A549 (cell line): ENCODE measurements at regions not wholly inside any gene's neighbourhood (a gene's known extent, or its start where the extent isn't known, plus 50 kb on each side); places are given as distances from the start of the nearest gene placed in this dataset.
"Not testable (repeated sequence)": the region's sequence is repeated elsewhere in the genome, so short reads cannot be mapped to it uniquely, and the experiment has no call there.

Experiments used
- ATAC-seq, 2 experiments: fragments of 200-7000 bp in 1 of 2; fragments of >200 bp in 1 of 2; cut with Nextera tagmentation in 1 of 2; cut with Tn5 transposase in 1 of 2; 3 replicates each; pipeline versions ENCODE4 v1.8.0 to v1.9.1; 2018 to 2020; ENCODE audit warnings: mild to moderate bottlenecking in 1 of 2, moderate library complexity in 1 of 2
- CTCF ChIA-PET: fragments of 300-600 bp; sonication (Branson Sonifier 250); formaldehyde crosslinking; extraction: SDS; loops from one replicate; lab custom pipeline; 2021; ENCODE audit warnings: antibody characterized with exemption, inconsistent platforms; lab: Yijun Ruan, JAX
- POLR2A ChIA-PET: fragments of 350-600 bp; formaldehyde crosslinking; extraction: SDS; loops from one replicate; lab custom pipeline; 2021; ENCODE audit warnings: antibody characterized with exemption, inconsistent platforms; lab: Yijun Ruan, JAX
- DNase-seq, 2 experiments: peaks; one replicate each; pipeline versions ENCODE4 v3.0.0 to v3.0.0-alpha.2; 2011 to 2016; ENCODE audit warnings: low read depth in 1 of 2, low spot score in 1 of 2
- FAIRE-seq: peaks from 2 replicates; lab custom pipeline; 2011; peaks lifted over from hg19 to GRCh38; lab: Jason Lieb, UNC
- H3K27ac ChIP-seq, 2 experiments: fragments of >200 bp; sonication (Bioruptor Twin); formaldehyde crosslinking; 3 replicates each; pipeline ENCODE4 v1.5.1; 2016 to 2017
- H3K4me1 ChIP-seq: fragments of >200 bp; sonication (Bioruptor Twin); formaldehyde crosslinking; 3 replicates; pipeline ENCODE4 v1.6.1; 2016
- H3K4me2 ChIP-seq: fragments of >200 bp; sonication (Bioruptor Twin); formaldehyde crosslinking; 3 replicates; pipeline ENCODE4 v1.6.1; 2016
- H3K4me3 ChIP-seq: fragments of >200 bp; sonication (Bioruptor Twin); formaldehyde crosslinking; 3 replicates; pipeline ENCODE4 v1.5.1; 2016
- H3K9me3 ChIP-seq: fragments of >200 bp; sonication (Bioruptor Twin); formaldehyde crosslinking; 3 replicates; pipeline ENCODE4 v1.6.1; 2016
- BCL3 ChIP-seq: fragments of >200 bp; sonication (Bioruptor Twin); formaldehyde crosslinking; IDR thresholded peaks from 3 replicates; pipeline ENCODE4 v1.6.1; 2016
- CBX2 ChIP-seq: fragments of 200-600 bp; sonication (generic); IDR thresholded peaks from 2 replicates; pipeline ENCODE4 v1.6.1; 2016; ENCODE audit warnings: low read depth, mild to moderate bottlenecking, borderline replicate concordance
- CBX8 ChIP-seq: fragments of 200-600 bp; sonication (generic); IDR thresholded peaks from 2 replicates; pipeline ENCODE4 v1.6.1; 2016
- EHMT2 ChIP-seq: fragments of 200-600 bp; sonication (generic); IDR thresholded peaks from 2 replicates; pipeline ENCODE4 v1.6.1; 2016; ENCODE audit warnings: antibody characterized with exemption, low read depth, mild to moderate bottlenecking, moderate library complexity
- ESRRA ChIP-seq: fragments of 150-350 bp; IDR thresholded peaks from 2 replicates; pipeline ENCODE4 v1.6.1; 2014; ENCODE audit warnings: mild to moderate bottlenecking, low read length, borderline replicate concordance
- FOSB ChIP-seq: fragments of 250-450 bp; sonication (Bioruptor Pico); IDR thresholded peaks from 2 replicates; pipeline ENCODE4 v1.5.0; 2020; ENCODE audit warnings: mild to moderate bottlenecking, moderate library complexity
- FOXS1 ChIP-seq: fragments of 250-450 bp; sonication (Bioruptor Pico); IDR thresholded peaks from 2 replicates; pipeline ENCODE4 v1.5.0; 2020; ENCODE audit warnings: mild to moderate bottlenecking, moderate library complexity
- HEYL ChIP-seq: fragments of 250-450 bp; sonication (Bioruptor Pico); IDR thresholded peaks from 2 replicates; pipeline ENCODE4 v1.8.0; 2021; ENCODE audit warnings: mild to moderate bottlenecking, moderate library complexity
- HMGXB4 ChIP-seq: fragments of 250-450 bp; sonication (Bioruptor Pico); IDR thresholded peaks from 2 replicates; pipeline ENCODE4 v1.5.0; 2021; ENCODE audit warnings: mild to moderate bottlenecking, moderate library complexity, borderline replicate concordance
- HOXB13 ChIP-seq: fragments of 250-450 bp; sonication (Bioruptor Pico); IDR thresholded peaks from 2 replicates; pipeline ENCODE4 v1.5.0; 2020; ENCODE audit warnings: low read depth, mild to moderate bottlenecking, moderate library complexity
- JUNB ChIP-seq: fragments of >200 bp; sonication (Bioruptor Twin); formaldehyde crosslinking; IDR thresholded peaks from 2 replicates; pipeline ENCODE4 v1.6.1; 2016
- KDM5A ChIP-seq: fragments of 200-600 bp; sonication (generic); IDR thresholded peaks from 2 replicates; pipeline ENCODE4 v1.6.1; 2016; ENCODE audit warnings: antibody characterized with exemption, mild to moderate bottlenecking
- MYC ChIP-seq: IDR thresholded peaks from 2 replicates; pipeline ENCODE4 v1.6.1; 2012; ENCODE audit warnings: mild to moderate bottlenecking, inconsistent platforms, low read length, improper control_type of control experiment, borderline replicate concordance
- NR3C1 ChIP-seq: fragments of >200 bp; sonication (Bioruptor Twin); formaldehyde crosslinking; IDR thresholded peaks from 3 replicates; pipeline ENCODE4 v1.6.1; 2017
- PBX3 ChIP-seq: IDR thresholded peaks from 2 replicates; pipeline ENCODE4 v1.6.1; 2012
- RAD21 ChIP-seq, 2 experiments: fragments of >200 bp in 1 of 2; sonication (Bioruptor Twin) in 1 of 2; formaldehyde crosslinking in 1 of 2; IDR thresholded peaks in 1 of 2; conservative IDR thresholded peaks in 1 of 2; 2 replicates in 1 of 2; 3 replicates in 1 of 2; pipeline ENCODE4 v1.6.1; 2012 to 2018; ENCODE audit warnings: inconsistent platforms in 1 of 2
- RNF2 ChIP-seq: fragments of 200-600 bp; sonication (generic); IDR thresholded peaks from 2 replicates; pipeline ENCODE4 v1.6.1; 2016; ENCODE audit warnings: low read depth, mild to moderate bottlenecking, antibody characterized with exemption, moderate library complexity, borderline replicate concordance
- TP53 ChIP-seq: fragments of 250-450 bp; sonication (Bioruptor Pico); IDR thresholded peaks from 2 replicates; pipeline ENCODE4 v1.5.0; 2021; ENCODE audit warnings: mild to moderate bottlenecking, moderate library complexity
- USF2 ChIP-seq: fragments of 450-650 bp; IDR thresholded peaks from 2 replicates; pipeline ENCODE4 v1.6.1; 2014; ENCODE audit warnings: antibody characterized with exemption
- ZNF302 ChIP-seq: fragments of 250-450 bp; sonication (Bioruptor Pico); IDR thresholded peaks from 2 replicates; pipeline ENCODE4 v1.9.0; 2021; ENCODE audit warnings: inconsistent platforms, mild to moderate bottlenecking, moderate library complexity
- ZSCAN20 ChIP-seq: fragments of 250-450 bp; sonication (Bioruptor Pico); IDR thresholded peaks from 2 replicates; pipeline ENCODE4 v1.8.0; 2022; ENCODE audit warnings: mild to moderate bottlenecking, moderate library complexity
- WGBS: methylation state at CpG from one replicate; pipeline ENCODE4 v1.1.6; 2017; ENCODE audit errors: missing lambda C conversion rate; 5-methylcytosine and 5-hydroxymethylcytosine counted together

GRCh38 chr7:65475734-65476319 is 102.2 kb downstream of the ZNF92 start (continued):
- TF ChIP-seq FOSB (CRISPR knock-in tag) = no peak
- no peak for TF ChIP-seq RNF2

GRCh38 chr7:65477326-65477725 is 103.7 kb downstream of the ZNF92 start:
- no peak overlapping the region for H3K27ac ChIP-seq
- FAIRE-seq (no peak), DNase-seq (peak; percentile 20 to 35), ATAC-seq (peak in 1 of 2 experiments; percentile 64; a peak in 2 of 6 replicates)
- H3K9me3 ChIP-seq = no peaks in the 10 kb centered on the region
- ChIA-PET POLR2A (no interaction called here), CTCF (interaction anchor here (0.6 to 1.7 kb wide), 3 partner anchors 10 to 1378 kb away, joined by 3 to 7 read pairs (median 4); no protein-coding TSS in a partner anchor)
- H3K4me1 ChIP-seq = no peaks in the 10 kb centered on the region
- TF ChIP-seq ZNF302 (CRISPR knock-in tag) = no peak
- TF ChIP-seq RAD21 (conservative IDR thresholded peaks at IDR 0.05 in 1 of 2, IDR thresholded peaks at IDR 0.05 in 1 of 2) = peak in 1 of 2 experiments; percentile 42; a peak in 2 of 5 replicates
- H3K4me2 ChIP-seq = no peak overlapping the region
- 33% methylated on average over 6 of the region's 6 CpGs for WGBS
- H3K4me3 ChIP-seq = no peak overlapping the region

GRCh38 chr7:65489260-65489767 is 115.7 kb downstream of the ZNF92 start:
- TF ChIP-seq HMGXB4 (CRISPR knock-in tag) = no peak
- TF ChIP-seq ZNF302 (CRISPR knock-in tag) = no peak
- TF ChIP-seq KDM5A = no peak
- TF ChIP-seq HOXB13 = no peak
- no peak for TF ChIP-seq ESRRA
- no peak for TF ChIP-seq RAD21 (conservative IDR thresholded peaks at IDR 0.05 in 1 of 2, IDR thresholded peaks at IDR 0.05 in 1 of 2)
- TF ChIP-seq USF2 = no peak
- TF ChIP-seq MYC = no peak
- no peak for TF ChIP-seq CBX8
- no peak for TF ChIP-seq TP53 (CRISPR knock-in tag)
- TF ChIP-seq NR3C1 = no peak
- TF ChIP-seq EHMT2 = no peak
- no peak for TF ChIP-seq FOXS1
- TF ChIP-seq ZSCAN20 = no peak
- no peak for TF ChIP-seq PBX3
- TF ChIP-seq JUNB = no peak
- TF ChIP-seq HEYL (CRISPR knock-in tag) = no peak
- no peak for TF ChIP-seq BCL3
- no peak for TF ChIP-seq CBX2
- TF ChIP-seq, all 56 proteins: peak for 0
- Histone ChIP-seq H3K9me3 (peaks cover 8% of the 10 kb centered on the region; the same call in 2 of the 3 replicates), H3K4me2 (no peak overlapping the region), H3K27ac (no peak overlapping the region), H3K4me3 (no peak overlapping the region), H3K4me1 (no peaks in the 10 kb centered on the region)
- WGBS = 20% methylated on average over 8 of the region's 8 CpGs
- no peak for FAIRE-seq
- CTCF ChIA-PET = no interaction called here
- POLR2A ChIA-PET = no interaction called here
- ATAC-seq = no peak
- no peak for DNase-seq

GRCh38 chr7:65496697-65497096 is 123.0 kb downstream of the ZNF92 start:
- not testable (repeated sequence) for FAIRE-seq

More at GRCh38 chr7:65496697-65497096, 123.0 kb downstream of the ZNF92 start:
- H3K4me1 ChIP-seq, CTCF ChIA-PET, ATAC-seq, H3K9me3 ChIP-seq, POLR2A ChIA-PET, H3K27ac ChIP-seq, H3K4me3 ChIP-seq, DNase-seq, H3K4me2 ChIP-seq: not testable (repeated sequence)
- WGBS = 1% methylated on average over 2 of the region's 2 CpGs
